Natural killer cell (primary cell): ENCODE measurements at regions not wholly inside any gene's neighbourhood (a gene's known extent, or its start where the extent isn't known, plus 50 kb on each side); places are given as distances from the start of the nearest gene placed in this dataset.

Experiments used
- ATAC-seq, 3 donors: fragments of 150-1000 bp in 2 of 3; fragments of 200-7000 bp in 1 of 3; cut with Tn5 transposase; 1 replicate in 1 of 3; 2 replicates in 2 of 3; pipeline ENCODE4 v1.10.0; 2021; ENCODE audit warnings: mild to moderate bottlenecking in 2 of 3, moderate library complexity in 2 of 3
- DNase-seq, 2 donors: peaks; one replicate each; pipeline versions ENCODE4 v3.0.0 to v3.0.0-alpha.2; 2013 to 2021; ENCODE audit warnings: mixed read lengths in 1 of 2
- H3K27ac ChIP-seq: one replicate; pipeline ENCODE4 v1.5.1; 2013; ENCODE audit warnings: mild to moderate bottlenecking, low read length
- H3K27me3 ChIP-seq: one replicate; pipeline ENCODE4 v1.6.1; 2013; ENCODE audit warnings: low read length; ENCODE audit not compliant: control insufficient read depth, insufficient read depth
- H3K36me3 ChIP-seq: one replicate; pipeline ENCODE4 v1.6.1; 2013; ENCODE audit warnings: low read length; ENCODE audit not compliant: control insufficient read depth, insufficient read depth
- H3K4me1 ChIP-seq: one replicate; pipeline ENCODE4 v1.6.1; 2013; ENCODE audit warnings: low read length; ENCODE audit not compliant: control insufficient read depth, insufficient read depth
- H3K4me3 ChIP-seq: one replicate; pipeline ENCODE4 v1.5.1; 2013; ENCODE audit warnings: low read length
- H3K9me3 ChIP-seq: one replicate; pipeline ENCODE4 v1.6.1; 2013; ENCODE audit warnings: low read length; ENCODE audit not compliant: control insufficient read depth, insufficient read depth
- H3K27ac Mint-ChIP-seq, 2 donors: one replicate each; pipeline ENCODE4 v1.8.0; 2022; ENCODE audit warnings: mild to moderate bottlenecking in 2 of 2, mixed read lengths in 2 of 2, moderate library complexity in 1 of 2
- H3K27me3 Mint-ChIP-seq, 2 donors: one replicate each; pipeline ENCODE4 v1.8.0; 2022; ENCODE audit warnings: low read depth in 2 of 2, mixed read lengths in 2 of 2
- H3K36me3 Mint-ChIP-seq: one replicate; pipeline ENCODE4 v1.8.0; 2022; ENCODE audit warnings: mixed read lengths
- H3K4me1 Mint-ChIP-seq, 2 donors: one replicate each; pipeline ENCODE4 v1.8.0; 2022; ENCODE audit warnings: mixed read lengths in 2 of 2
- H3K4me3 Mint-ChIP-seq: one replicate; pipeline ENCODE4 v1.8.0; 2022; ENCODE audit warnings: mild to moderate bottlenecking, moderate library complexity, mixed read lengths
- H3K9me3 Mint-ChIP-seq, 2 donors: one replicate each; pipeline ENCODE4 v1.8.0; 2022; ENCODE audit warnings: mixed read lengths in 2 of 2
- WGBS: methylation state at CpG from one replicate; pipeline ENCODE4 v1.1.7; 2013; ENCODE audit warnings: missing lambda C conversion rate; ENCODE audit not compliant: insufficient coverage; 5-methylcytosine and 5-hydroxymethylcytosine counted together
- intact Hi-C: fragments of 100-400 bp; cut with micrococcal nuclease; formaldehyde crosslinking; loops from one replicate; pipeline ENCODE4 v1.14.2; 2022
- TF ChIP-seq, protein P1 (sequence below): fragments of 200-600 bp; IDR thresholded peaks from one replicate; pipeline ENCODE4 v1.8.0; 2022; ENCODE audit warnings: antibody characterized with exemption

DNA sequence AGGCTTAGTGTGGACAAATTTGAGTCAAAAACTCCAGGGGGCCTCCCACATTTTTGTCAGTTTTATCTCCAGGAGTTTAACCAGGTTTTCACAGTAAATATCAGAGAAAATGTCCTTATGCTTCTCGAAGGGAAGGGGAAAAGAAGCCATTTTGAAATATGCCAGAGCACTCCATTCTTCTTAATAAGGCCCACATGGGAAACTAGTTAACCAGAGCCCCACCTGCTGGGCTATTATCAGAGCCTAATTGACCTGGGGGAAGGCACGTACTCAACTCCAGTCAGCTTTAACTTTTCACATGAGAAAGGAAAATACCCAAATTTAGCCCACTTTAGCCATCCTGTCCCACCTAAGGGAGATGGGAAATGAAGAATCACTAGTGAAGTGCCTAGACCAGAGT lies 296.3 kb downstream of the PTBP2 start:
- no peak overlapping the region for H3K27ac Mint-ChIP-seq
- Histone ChIP-seq H3K27ac (no peak overlapping the region), H3K27me3 (no peaks in the 10 kb centered on the region), H3K36me3 (no peaks in the 10 kb centered on the region), H3K9me3 (no peaks in the 10 kb centered on the region), H3K4me3 (no peak overlapping the region), H3K4me1 (no peaks in the 10 kb centered on the region)
- H3K4me1 Mint-ChIP-seq, result no peaks in the 10 kb centered on the region
- intact Hi-C loops, result no loop called here
- ATAC-seq (no peak), DNase-seq (no peak)
- H3K4me3 Mint-ChIP-seq, result no peak overlapping the region
- H3K36me3 Mint-ChIP-seq, result no peaks in the 10 kb centered on the region
- 78% methylated on average over 2 of the region's 2 CpGs for WGBS
- H3K27me3 Mint-ChIP-seq, result no peaks in the 10 kb centered on the region
- peaks cover 6 to 8% of the 10 kb centered on the region in 2 donors for H3K9me3 Mint-ChIP-seq
- TF ChIP-seq, protein P1, sequence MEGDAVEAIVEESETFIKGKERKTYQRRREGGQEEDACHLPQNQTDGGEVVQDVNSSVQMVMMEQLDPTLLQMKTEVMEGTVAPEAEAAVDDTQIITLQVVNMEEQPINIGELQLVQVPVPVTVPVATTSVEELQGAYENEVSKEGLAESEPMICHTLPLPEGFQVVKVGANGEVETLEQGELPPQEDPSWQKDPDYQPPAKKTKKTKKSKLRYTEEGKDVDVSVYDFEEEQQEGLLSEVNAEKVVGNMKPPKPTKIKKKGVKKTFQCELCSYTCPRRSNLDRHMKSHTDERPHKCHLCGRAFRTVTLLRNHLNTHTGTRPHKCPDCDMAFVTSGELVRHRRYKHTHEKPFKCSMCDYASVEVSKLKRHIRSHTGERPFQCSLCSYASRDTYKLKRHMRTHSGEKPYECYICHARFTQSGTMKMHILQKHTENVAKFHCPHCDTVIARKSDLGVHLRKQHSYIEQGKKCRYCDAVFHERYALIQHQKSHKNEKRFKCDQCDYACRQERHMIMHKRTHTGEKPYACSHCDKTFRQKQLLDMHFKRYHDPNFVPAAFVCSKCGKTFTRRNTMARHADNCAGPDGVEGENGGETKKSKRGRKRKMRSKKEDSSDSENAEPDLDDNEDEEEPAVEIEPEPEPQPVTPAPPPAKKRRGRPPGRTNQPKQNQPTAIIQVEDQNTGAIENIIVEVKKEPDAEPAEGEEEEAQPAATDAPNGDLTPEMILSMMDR, result no peak
